SKM-1 (cell line): ENCODE measurements at regions not wholly inside any gene's neighbourhood (a gene's known extent, or its start where the extent isn't known, plus 50 kb on each side); places are given as distances from the start of the nearest gene placed in this dataset.
"Not testable (repeated sequence)": the region's sequence is repeated elsewhere in the genome, so short reads cannot be mapped to it uniquely, and the experiment has no call there.

Source experiments
- DNase-seq: peaks from one replicate; lab custom pipeline; 2025; ENCODE audit not compliant: unreplicated experiment; lab: John Stamatoyannopoulos, UW

GRCh38 chr6:9744119-9744518, 670.8 kb downstream of the TFAP2A start:
- no peak for DNase-seq

DNA sequence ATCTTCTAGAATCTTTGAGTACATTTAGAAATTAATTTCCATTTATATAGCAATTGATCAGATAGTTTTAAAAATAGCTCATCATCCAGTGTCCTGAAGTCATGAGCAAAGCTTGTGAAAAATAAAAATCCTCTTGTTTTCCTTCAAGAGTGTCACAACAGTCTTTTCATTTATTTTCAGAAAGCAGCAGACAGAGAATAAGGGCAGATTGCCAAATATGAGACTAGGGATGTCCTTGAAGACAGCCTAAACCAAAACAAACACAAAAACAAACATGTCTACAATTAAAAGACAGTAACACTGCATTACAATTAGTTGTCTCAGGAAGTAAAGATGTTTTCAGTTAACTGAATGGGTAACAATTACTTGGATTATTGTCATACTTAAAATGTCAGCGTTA, 682.8 kb downstream of the TFAP2A start:
- DNase-seq: no peak

- peak; percentile 56 for DNase-seq
These were observed 689.1 kb downstream of the TFAP2A start for GRCh38 chr6:9725776-9726175.

DNA sequence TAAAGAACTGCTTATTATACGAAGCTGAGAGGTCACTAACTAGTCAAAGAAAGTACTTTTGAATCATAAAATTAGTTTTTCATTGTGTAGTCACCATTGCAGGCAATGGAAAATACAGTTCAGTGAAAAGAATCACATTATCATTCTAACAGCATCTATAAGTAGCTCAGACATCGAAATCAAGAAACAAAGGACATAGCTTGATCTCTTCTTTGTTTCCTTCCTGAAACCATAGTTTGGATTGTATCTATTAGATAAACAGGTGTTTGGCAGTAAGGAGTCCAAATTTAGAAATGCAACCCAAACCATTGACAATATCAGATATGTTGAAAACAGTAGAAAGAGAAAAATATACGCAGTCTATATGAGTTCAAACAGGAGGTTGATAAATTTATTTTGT, 697.3 kb downstream of the TFAP2A start:
- DNase-seq: no peak

- DNase-seq: no peak
These were observed 703.5 kb downstream of the TFAP2A start for GRCh38 chr6:9711365-9711764.

GRCh38 chr6:9710574-9710973, 704.3 kb downstream of the TFAP2A start:
- no peak for DNase-seq

GRCh38 chr6:9708600-9708999, 706.3 kb downstream of the TFAP2A start:
- DNase-seq: no peak

DNA sequence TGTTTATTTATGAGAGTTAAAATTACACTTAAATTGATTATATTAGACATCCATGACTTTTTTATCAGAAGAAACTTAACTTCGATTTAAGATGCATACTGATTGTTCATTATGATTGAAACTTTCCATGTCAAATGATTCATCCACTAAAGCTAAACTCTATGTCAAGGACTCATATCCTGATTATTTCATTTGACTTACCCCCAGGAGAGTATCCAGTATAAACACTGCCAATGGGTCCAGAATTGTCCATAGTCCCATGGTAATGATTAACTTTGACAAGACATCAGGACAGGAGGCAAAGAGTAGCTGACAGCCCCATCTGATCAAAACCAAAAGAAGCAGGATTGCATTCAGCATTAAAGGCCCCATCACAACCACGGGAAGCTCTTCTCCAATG, 709.9 kb downstream of the TFAP2A start:
- DNase-seq: no peak

DNA sequence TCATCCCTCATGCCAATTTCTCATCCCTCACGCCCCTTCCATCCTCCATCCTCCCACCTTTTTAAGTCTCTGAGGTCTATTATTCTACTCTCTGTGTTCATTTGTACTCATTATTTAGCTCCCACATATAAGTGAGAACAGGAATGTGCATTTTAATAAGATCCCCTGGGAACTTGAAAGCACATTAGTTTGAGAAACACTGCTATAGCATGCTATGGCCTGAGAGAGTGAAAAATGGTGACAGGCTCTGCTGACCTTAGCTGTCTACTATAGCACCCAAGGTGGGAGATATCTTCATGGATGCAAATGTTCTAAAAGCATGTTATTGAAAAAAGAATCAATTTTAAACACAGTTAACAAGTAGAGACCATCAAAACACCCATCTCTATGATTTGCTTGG, 712.0 kb downstream of the TFAP2A start:
- no peak for DNase-seq

GRCh38 chr6:9699888-9700287, 715.0 kb downstream of the TFAP2A start:
- no peak for DNase-seq

DNA sequence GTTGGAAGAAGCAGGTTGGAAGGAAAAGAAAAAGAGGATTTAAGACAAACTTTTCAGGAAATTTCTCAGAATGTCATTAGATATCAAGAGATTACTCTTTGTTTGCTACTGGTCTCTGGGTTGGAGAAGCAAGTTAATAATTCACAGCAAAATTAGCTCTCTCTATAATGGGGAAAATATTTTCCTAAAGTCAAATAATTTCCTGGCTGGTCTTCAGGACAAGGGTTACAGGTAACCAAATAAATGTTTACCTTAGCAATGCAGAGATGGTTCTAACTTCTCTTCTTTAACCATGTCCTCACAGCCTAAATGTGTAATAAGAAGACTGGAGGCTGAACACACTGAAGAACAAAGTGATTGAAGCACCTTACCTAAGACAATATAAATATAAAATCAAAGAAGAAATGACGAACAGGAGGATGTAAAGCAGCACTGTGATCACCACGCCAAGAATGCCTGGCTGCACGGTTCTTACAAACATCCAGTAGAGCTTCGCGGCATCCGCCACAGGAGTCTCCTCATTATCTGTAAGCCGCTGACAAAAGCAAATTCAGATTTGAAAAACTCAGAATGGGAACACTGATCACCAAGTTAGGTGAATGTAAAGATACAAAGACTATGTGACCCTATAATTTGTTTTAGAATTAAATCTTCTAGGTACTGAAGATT, 717.5 kb downstream of the TFAP2A start:
- DNase-seq: no peak

DNA sequence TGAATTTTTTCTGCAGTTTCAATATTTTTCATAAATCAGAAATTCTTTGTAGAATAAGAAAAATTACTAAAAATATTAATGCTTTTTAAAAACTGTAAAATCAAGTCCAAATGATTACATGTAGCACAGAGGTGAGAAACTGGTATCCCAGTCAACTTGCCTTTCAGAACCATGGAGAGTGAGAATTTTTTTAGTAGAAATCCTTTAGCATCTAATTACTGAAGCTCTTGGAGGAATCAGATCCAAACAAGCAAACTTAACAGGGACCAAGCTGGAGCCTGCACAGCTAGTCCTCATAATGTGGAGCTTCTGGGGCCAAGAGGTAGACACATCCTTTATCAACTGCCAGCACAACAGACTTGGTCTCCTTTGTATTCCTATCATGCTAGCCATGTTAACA, 724.5 kb downstream of the TFAP2A start:
- DNase-seq: no peak

DNA sequence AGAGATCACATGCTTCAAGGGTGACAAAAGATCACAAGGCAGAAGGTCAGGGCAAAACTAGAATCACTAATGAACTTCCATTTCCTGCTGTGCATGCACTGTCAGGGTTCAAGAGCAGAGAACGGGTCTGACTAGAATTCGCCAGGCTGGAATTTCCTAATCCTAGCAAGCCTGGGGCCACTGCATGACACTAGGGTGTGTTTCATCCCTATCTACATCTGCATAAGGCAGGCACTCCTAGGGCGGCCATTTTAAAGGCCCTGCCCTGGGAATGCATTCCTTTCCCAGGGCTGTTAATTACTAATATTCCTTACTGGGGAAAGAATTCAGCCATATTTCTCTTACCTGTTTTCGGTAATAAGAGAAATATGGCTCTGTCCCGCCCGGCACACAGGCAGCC, 734.1 kb downstream of the TFAP2A start:
- not testable (repeated sequence) for DNase-seq

DNA sequence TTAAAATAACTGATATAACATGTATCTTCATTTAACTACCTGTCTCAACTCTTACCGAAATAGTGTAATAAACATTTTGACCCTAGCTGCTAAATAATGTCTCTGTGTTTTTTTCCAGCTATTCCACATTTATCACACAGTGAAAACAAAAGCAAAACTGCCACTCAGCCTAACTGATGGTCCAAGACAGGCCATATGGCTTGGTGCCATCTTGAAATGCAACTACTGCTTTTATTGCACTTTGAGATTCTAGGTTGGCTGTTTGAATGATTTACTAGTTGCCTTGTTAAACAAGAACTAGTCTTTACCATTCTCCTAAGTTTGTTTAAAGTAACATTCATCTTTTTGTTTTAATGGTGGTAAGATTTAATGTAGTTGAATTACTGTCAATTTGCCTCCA, 739.8 kb downstream of the TFAP2A start:
- DNase-seq: no peak

DNA sequence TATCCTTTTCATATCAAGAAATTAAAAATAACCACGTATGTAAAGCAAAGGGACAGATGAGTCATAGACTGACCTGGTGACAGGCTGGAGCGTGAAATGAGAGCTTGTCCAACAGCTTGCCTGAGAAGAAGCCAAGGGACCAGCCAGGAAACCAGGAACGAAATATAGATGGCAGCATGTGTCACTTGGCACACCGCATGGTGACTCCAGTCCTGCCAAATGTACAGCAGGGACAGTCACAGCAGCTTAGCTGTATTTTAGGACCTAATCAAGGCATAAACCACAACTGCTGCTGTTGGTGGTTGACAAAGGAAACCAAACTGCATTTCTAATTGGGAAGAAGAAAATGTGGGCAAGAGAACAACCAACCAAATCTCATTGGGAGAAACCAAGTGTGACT, 755.0 kb downstream of the TFAP2A start:
- DNase-seq: no peak

DNA sequence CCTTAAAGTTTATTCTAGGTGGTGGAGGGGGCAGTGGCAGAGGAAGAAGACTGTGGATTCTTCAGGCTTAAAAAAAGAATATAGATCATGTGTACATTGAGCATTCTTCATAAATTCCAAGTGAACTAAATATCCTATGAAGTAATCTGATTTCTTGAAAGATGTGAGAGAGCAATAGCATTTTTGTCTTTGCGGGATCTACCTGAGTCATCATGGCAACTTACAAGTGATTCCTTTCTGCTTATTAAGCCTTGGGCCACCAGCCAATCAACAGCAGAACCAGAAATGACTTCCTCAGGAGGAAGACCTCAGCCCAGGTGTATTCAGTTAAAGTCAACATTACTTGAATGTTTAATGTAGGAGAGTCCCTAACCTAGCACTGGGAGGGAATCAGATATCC, 756.9 kb downstream of the TFAP2A start:
- no peak for DNase-seq

GRCh38 chr6:9647599-9647998, 767.3 kb downstream of the TFAP2A start:
- no peak for DNase-seq

DNA sequence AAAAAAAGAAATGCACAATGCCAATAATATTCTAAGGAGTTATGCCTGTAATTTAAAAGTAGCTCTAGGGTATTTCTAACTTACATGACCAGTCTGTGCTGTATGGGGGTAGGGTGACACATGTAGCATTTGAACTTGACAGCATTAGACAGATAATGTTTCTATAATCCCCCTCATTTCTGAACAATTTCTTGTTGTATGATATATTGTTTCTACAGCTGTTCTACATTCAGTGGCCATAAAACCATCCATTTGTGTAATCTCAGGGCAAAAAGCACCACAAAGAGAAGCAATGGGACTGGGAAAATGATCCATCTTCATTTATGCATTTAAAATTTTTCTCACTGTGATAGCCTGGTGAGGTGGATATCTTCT, 767.8 kb downstream of the TFAP2A start:
- no peak for DNase-seq

DNA sequence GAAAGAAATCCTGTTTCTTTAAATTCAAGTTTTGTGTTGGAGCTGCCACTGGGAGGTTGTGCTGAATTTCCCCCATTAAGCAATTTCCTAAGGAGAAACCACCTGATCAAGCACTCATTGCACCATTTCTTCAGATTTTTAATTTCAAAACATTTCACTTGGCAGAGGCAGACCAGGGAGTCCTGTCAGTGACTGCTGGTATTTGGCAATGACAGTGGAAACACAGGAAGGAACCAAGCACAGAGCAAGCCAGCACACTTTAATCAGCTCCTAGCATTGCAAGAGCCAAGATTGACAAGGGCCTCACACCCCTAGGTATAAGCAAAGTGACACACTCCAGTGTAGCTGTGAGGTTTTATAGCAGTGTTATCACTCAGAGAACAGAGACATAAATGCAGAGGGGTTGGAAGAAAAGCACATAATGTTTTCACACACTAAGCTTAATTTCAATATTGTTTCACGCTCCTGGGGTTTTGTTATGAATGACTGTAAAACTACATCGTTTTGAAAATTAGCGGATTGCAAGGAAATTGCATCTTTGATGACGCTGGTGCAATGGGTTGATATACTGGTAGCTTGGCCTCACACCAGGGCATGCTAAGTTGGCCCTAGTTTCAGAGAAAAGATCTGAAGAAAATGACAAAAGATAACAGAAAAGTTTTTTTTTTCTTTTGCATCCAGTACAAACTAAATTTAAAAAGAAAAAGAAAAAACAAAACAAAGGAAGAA, 768.4 kb downstream of the TFAP2A start:
- peak; percentile 93 for DNase-seq

- DNase-seq: no peak
These were observed 776.0 kb downstream of the TFAP2A start for GRCh38 chr6:9638861-9639260.

DNA sequence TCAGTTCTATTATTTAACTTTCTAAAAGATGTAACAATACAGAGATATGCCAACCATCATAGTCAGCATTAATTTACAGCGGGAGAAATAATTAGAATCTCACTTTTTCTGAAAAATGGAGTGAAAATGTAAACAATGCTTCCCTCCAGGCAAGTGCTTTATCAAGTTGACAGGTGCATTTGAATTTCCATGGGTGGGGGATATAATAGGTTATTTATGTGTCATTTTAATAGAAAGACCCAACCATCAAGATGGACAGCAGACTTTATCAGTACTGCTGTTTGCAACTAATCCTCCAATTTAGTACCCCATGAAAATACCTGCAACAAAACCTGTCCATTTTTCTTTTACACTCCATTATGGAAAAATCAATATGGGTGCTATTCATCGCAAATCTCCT, 780.1 kb downstream of the TFAP2A start:
- no peak for DNase-seq

DNA sequence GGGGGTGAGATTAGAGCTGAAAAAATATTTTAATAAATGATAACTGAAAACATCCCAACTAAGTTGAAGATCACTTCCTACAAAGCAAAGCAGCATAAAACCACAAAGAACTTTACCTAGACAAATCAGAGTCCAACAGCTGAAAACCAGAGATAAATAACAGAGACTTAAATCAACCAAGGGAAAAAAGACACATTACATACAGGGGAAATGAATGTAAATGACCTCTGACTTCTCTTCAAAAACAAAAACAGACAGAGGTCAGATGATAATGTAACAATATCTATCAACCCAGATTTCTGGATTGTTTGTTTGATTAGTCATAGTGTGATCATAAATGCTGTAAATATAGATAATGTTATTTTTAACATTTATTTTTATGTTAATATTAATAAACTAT, 782.8 kb downstream of the TFAP2A start:
- DNase-seq: no peak

DNA sequence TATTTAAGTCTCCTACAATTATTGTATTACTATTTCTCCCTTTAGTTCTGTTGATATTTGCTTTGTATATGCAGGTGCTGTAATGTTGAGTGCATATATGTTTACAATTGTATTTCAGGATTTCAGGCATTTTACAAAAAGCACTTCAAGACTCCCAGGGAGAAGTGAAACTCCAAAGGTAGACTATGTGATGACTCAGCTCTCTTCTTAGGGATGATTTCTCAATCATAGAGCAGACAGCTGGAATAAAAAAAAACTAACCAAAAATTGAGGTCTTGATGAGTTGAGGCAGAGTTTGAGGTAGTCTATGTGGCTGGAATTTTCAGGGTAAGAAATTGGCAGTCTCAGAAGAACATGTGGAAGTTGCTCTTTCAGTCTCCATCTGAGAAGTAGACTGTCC, 786.1 kb downstream of the TFAP2A start:
- DNase-seq: peak; percentile 11
